ENCODE measurements at regions not wholly inside any gene's neighbourhood (a gene's known extent, or its start where the extent isn't known, plus 50 kb on each side); places are given as distances from the start of the nearest gene placed in this dataset.
"Not testable (repeated sequence)": the region's sequence is repeated elsewhere in the genome, so short reads cannot be mapped to it uniquely, and the experiment has no call there.

DNA sequence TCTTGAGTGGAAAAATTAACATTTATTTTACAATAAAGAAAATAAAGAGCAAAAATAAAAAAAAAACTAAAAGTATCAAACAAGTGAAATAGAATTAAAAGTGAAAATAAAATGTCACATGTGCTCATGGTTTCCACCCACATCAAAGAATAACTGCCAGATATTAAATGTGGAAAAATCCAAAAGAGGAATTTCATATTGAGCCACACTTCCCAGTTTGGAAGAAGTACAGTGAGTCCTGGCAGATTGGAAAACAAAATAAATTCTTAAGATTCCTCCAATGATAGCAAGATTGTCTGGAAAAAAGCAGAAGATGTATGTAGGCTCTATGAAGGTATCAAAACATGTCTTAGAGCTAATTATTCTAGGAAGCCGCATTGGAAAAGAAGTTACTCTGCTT lies 1019.5 kb downstream of the SLC6A15 start:
- FAIRE-seq: no peak
- no peaks in the 10 kb centered on the region for H3K4me1 ChIP-seq (ENCODE audit: control insufficient read depth in 2 of 3, insufficient read depth in 2 of 3, low read depth in 1 of 3, low read length in 3 of 3)

DNA sequence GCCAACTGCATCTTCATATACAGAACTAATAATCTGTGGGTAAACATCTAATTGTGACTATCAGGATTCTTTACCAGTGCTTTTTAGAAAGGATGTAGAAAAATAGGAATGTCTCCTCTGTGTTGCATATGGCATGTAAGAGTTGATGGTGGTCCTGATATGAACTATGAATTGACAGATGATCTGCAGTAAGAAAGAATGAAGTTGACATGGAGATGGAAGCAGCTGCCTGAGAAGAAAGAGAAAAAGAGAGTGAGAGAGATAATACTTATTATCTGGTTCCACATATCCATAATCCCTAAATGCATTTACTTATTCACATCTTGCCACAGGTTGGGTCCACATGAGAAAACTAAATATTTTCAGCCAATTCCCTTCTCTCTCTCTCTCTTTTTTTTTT lies 1022.9 kb downstream of the SLC6A15 start:
- H3K27me3 ChIP-seq (ENCODE audit: control insufficient read depth, insufficient read depth, low read length): no peaks in the 10 kb centered on the region
- peaks cover 0 to 2% (median 0%) of the 10 kb centered on the region in 3 donors for H3K9me3 ChIP-seq (ENCODE audit: control insufficient read depth in 2 of 3, insufficient read depth in 1 of 3, low read length in 3 of 3)
- no peak overlapping the region for H3K9ac ChIP-seq (ENCODE audit: low read length in 3 of 3)
- no peak overlapping the region for H3K27ac ChIP-seq (ENCODE audit: low read depth in 2 of 2, low read length in 2 of 2)
- TF ChIP-seq, protein P1, sequence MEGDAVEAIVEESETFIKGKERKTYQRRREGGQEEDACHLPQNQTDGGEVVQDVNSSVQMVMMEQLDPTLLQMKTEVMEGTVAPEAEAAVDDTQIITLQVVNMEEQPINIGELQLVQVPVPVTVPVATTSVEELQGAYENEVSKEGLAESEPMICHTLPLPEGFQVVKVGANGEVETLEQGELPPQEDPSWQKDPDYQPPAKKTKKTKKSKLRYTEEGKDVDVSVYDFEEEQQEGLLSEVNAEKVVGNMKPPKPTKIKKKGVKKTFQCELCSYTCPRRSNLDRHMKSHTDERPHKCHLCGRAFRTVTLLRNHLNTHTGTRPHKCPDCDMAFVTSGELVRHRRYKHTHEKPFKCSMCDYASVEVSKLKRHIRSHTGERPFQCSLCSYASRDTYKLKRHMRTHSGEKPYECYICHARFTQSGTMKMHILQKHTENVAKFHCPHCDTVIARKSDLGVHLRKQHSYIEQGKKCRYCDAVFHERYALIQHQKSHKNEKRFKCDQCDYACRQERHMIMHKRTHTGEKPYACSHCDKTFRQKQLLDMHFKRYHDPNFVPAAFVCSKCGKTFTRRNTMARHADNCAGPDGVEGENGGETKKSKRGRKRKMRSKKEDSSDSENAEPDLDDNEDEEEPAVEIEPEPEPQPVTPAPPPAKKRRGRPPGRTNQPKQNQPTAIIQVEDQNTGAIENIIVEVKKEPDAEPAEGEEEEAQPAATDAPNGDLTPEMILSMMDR (IDR thresholded peaks at IDR 0.05; ENCODE audit: borderline replicate concordance, extremely low read depth, insufficient read depth): no peak
- intact Hi-C loops (cut with DNase I): no loop called here
- H3K4me1 ChIP-seq (ENCODE audit: control insufficient read depth in 2 of 3, insufficient read depth in 2 of 3, low read depth in 1 of 3, low read length in 3 of 3): no peaks in the 10 kb centered on the region
- FAIRE-seq: no peak
- no peaks in the 10 kb centered on the region for H3K36me3 ChIP-seq (ENCODE audit: control insufficient read depth in 2 of 3, insufficient read depth in 3 of 3, low read length in 3 of 3)
- H3K4me3 ChIP-seq (ENCODE audit: low read length in 3 of 3): no peak overlapping the region
- DNase-seq: no peak

More for the DNA sequence above, 1019.5 kb downstream of the SLC6A15 start:
- Histone ChIP-seq H3K4me3 (ENCODE audit: low read length in 3 of 3) (no peak overlapping the region), H3K36me3 (ENCODE audit: control insufficient read depth in 2 of 3, insufficient read depth in 3 of 3, low read length in 3 of 3) (no peaks in the 10 kb centered on the region), H3K9me3 (ENCODE audit: control insufficient read depth in 2 of 3, insufficient read depth in 1 of 3, low read length in 3 of 3) (peaks cover 0 to 2% (median 0%) of the 10 kb centered on the region in 3 donors), H3K27me3 (ENCODE audit: control insufficient read depth, insufficient read depth, low read length) (no peaks in the 10 kb centered on the region), H3K27ac (ENCODE audit: low read depth in 2 of 2, low read length in 2 of 2) (no peak overlapping the region), H3K9ac (ENCODE audit: low read length in 3 of 3) (no peak overlapping the region)
- no peak for DNase-seq
- intact Hi-C loops (cut with DNase I): no loop called here
- TF ChIP-seq, protein P1 (IDR thresholded peaks at IDR 0.05; ENCODE audit: borderline replicate concordance, extremely low read depth, insufficient read depth): no peak

DNA sequence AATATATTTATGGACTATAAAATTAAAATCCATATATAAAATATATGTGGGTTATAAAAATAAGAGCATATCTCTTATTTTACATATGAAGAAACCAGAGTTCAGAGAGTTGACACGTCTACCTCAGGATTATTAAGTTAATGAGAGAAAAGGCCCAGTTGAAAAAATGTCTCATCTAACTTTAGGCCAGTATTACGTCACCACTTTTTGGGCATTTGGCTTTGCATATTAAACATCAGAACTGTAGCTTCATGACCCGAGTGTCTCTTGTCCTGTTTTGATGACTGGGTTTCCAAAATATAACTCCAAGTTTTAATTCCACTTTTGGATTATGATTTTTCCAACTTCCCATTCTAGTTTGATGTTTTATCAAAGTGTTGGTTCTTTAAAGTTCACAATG lies 1026.1 kb downstream of the SLC6A15 start:
- peaks cover 0 to 2% (median 0%) of the 10 kb centered on the region in 3 donors for H3K9me3 ChIP-seq (ENCODE audit: control insufficient read depth in 2 of 3, insufficient read depth in 1 of 3, low read length in 3 of 3)
- H3K27ac ChIP-seq (ENCODE audit: low read depth in 2 of 2, low read length in 2 of 2): no peak overlapping the region
- no peak overlapping the region for H3K4me3 ChIP-seq (ENCODE audit: low read length in 3 of 3)
- intact Hi-C loops (cut with DNase I): no loop called here
- no peaks in the 10 kb centered on the region for H3K36me3 ChIP-seq (ENCODE audit: control insufficient read depth in 2 of 3, insufficient read depth in 3 of 3, low read length in 3 of 3)
- H3K9ac ChIP-seq (ENCODE audit: low read length in 3 of 3): no peak overlapping the region
- no peak for FAIRE-seq
- H3K27me3 ChIP-seq (ENCODE audit: control insufficient read depth, insufficient read depth, low read length): no peaks in the 10 kb centered on the region
- DNase-seq: no peak
- TF ChIP-seq, protein P1 (IDR thresholded peaks at IDR 0.05; ENCODE audit: borderline replicate concordance, extremely low read depth, insufficient read depth): no peak
- no peaks in the 10 kb centered on the region for H3K4me1 ChIP-seq (ENCODE audit: control insufficient read depth in 2 of 3, insufficient read depth in 2 of 3, low read depth in 1 of 3, low read length in 3 of 3)

DNA sequence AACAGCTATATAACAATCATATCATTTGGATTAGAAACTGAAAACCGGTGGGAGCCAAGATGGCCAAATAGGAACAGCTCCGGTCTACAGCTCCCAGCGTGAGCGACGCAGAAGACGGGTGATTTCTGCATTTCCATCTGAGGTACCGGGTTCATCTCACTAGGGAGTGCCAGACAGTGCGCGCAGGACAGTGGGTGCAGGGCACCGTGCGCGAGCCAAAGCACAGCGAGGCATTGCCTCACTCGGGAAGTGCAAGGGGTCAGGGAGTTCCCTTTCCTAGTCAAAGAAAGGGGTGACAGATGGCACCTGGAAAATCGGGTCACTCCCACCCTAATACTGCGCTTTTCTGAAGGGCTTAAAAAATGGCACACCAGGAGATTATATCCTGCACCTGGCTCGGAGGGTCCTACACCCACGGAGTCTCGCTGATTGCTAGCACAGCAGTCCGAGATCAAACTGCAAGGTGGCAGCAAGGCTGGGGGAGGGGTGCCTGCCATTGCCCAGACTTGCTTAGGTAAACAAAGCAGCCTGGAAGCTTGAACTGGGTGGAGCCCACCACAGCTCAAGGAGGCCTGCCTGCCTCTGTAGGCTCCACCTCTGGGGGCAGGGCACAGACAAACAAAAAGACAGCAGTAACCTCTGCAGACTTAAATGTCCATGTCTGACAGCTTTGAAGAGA lies 1041.5 kb downstream of the SLC6A15 start:
- H3K9me3 ChIP-seq (ENCODE audit: control insufficient read depth in 2 of 3, insufficient read depth in 1 of 3, low read length in 3 of 3); H3K9ac ChIP-seq (ENCODE audit: low read length in 3 of 3); FAIRE-seq; H3K36me3 ChIP-seq (ENCODE audit: control insufficient read depth in 2 of 3, insufficient read depth in 3 of 3, low read length in 3 of 3); H3K27ac ChIP-seq (ENCODE audit: low read depth in 2 of 2, low read length in 2 of 2); intact Hi-C loops (cut with DNase I); DNase-seq; H3K27me3 ChIP-seq (ENCODE audit: control insufficient read depth, insufficient read depth, low read length); H3K4me1 ChIP-seq (ENCODE audit: control insufficient read depth in 2 of 3, insufficient read depth in 2 of 3, low read depth in 1 of 3, low read length in 3 of 3); H3K4me3 ChIP-seq (ENCODE audit: low read length in 3 of 3): not testable (repeated sequence)
